HG03196 (cell line): ENCODE measurements at regions not wholly inside any gene's neighbourhood (a gene's known extent, or its start where the extent isn't known, plus 50 kb on each side); places are given as distances from the start of the nearest gene placed in this dataset.
"Not testable (repeated sequence)": the region's sequence is repeated elsewhere in the genome, so short reads cannot be mapped to it uniquely, and the experiment has no call there.

Experiments used
- ATAC-seq: cut with Tn5 transposase; IDR thresholded peaks from one replicate; pipeline ENCODE4 v1.9.1; 2021; ENCODE audit not compliant: unreplicated experiment

- ATAC-seq: no peak
Observed at GRCh38 chrY:7879245-7879644, 967.7 kb upstream of the AMELY start.

GRCh38 chrY:7878719-7879118 is 967.2 kb upstream of the AMELY start:
- no peak for ATAC-seq

- ATAC-seq: no peak
Observed at GRCh38 chrY:7877458-7877857, 965.9 kb upstream of the AMELY start.

- no peak for ATAC-seq
Observed at GRCh38 chrY:7874080-7874479, 962.5 kb upstream of the AMELY start.

GRCh38 chrY:7871304-7871932 is 959.9 kb upstream of the AMELY start:
- no peak for ATAC-seq

- no peak for ATAC-seq
Observed at GRCh38 chrY:7866976-7867375, 955.4 kb upstream of the AMELY start.

GRCh38 chrY:7860781-7861614 is 949.4 kb upstream of the AMELY start:
- ATAC-seq: no peak

- ATAC-seq: no peak
Observed at GRCh38 chrY:7850191-7850590, 938.6 kb upstream of the AMELY start.

GRCh38 chrY:7845776-7846175 is 934.2 kb upstream of the AMELY start:
- no peak for ATAC-seq

- ATAC-seq: no peak
Observed at GRCh38 chrY:7837046-7837445, 925.5 kb upstream of the AMELY start.

- no peak for ATAC-seq
Observed at GRCh38 chrY:7836366-7836765, 924.8 kb upstream of the AMELY start.

GRCh38 chrY:7835416-7835815 is 923.9 kb upstream of the AMELY start:
- ATAC-seq: no peak

GRCh38 chrY:7834284-7834683 is 922.7 kb upstream of the AMELY start:
- ATAC-seq: no peak

- not testable (repeated sequence) for ATAC-seq
Observed at GRCh38 chrY:7830881-7831280, 919.3 kb upstream of the AMELY start.

- ATAC-seq: no peak
Observed at GRCh38 chrY:7826533-7826932, 915.0 kb upstream of the AMELY start.

GRCh38 chrY:7825874-7826273 is 914.3 kb upstream of the AMELY start:
- no peak for ATAC-seq

- ATAC-seq: no peak
Observed at GRCh38 chrY:7821295-7822035, 909.9 kb upstream of the AMELY start.

- no peak for ATAC-seq
Observed at GRCh38 chrY:7818924-7819323, 907.4 kb upstream of the AMELY start.

- ATAC-seq: no peak
Observed at GRCh38 chrY:7816567-7816966, 905.0 kb upstream of the AMELY start.

GRCh38 chrY:7815921-7816320 is 904.4 kb upstream of the AMELY start:
- ATAC-seq: no peak

- no peak for ATAC-seq
Observed at GRCh38 chrY:7815285-7815684, 903.7 kb upstream of the AMELY start.

- no peak for ATAC-seq
Observed at GRCh38 chrY:7814361-7814760, 902.8 kb upstream of the AMELY start.
